ENCODE measurements at regions not wholly inside any gene's neighbourhood (a gene's known extent, or its start where the extent isn't known, plus 50 kb on each side); places are given as distances from the start of the nearest gene placed in this dataset.

- no peak overlapping the region for H3K27ac ChIP-seq
- intact Hi-C loops (cut with DNase I; ENCODE audit: low total_unique reads): no loop called here
- DNase-seq: no peak
- no peak overlapping the region for H3K4me3 ChIP-seq
- H3K27me3 ChIP-seq: no peaks in the 10 kb centered on the region
- H3K36me3 ChIP-seq (ENCODE audit: low read depth, missing control alignments): no peaks in the 10 kb centered on the region
- TF ChIP-seq CTCF (IDR thresholded peaks at IDR 0.05) (no peak), POLR2A (IDR thresholded peaks at IDR 0.05) (no peak)
- H3K4me1 ChIP-seq: no peaks in the 10 kb centered on the region
- no peaks in the 10 kb centered on the region for H3K9me3 ChIP-seq
- WGBS, 2 donors: 91 to 100% methylated on average over 2 of the region's 2 CpGs
Measured at GRCh38 chr11:116512841-116513240, 259.9 kb downstream of the BUD13 start.

GRCh38 chr11:116511684-116512083, 261.1 kb downstream of the BUD13 start:
- Histone ChIP-seq H3K9me3 (no peaks in the 10 kb centered on the region), H3K27me3 (no peaks in the 10 kb centered on the region), H3K4me1 (no peaks in the 10 kb centered on the region), H3K36me3 (ENCODE audit: low read depth, missing control alignments) (no peaks in the 10 kb centered on the region), H3K4me3 (no peak overlapping the region), H3K27ac (no peak overlapping the region)
- TF ChIP-seq CTCF (IDR thresholded peaks at IDR 0.05) (no peak), POLR2A (IDR thresholded peaks at IDR 0.05) (no peak)
- 91 to 100% methylated on average over 4 to 7 of the region's 7 CpGs for WGBS, 2 donors
- intact Hi-C loops (cut with DNase I; ENCODE audit: low total_unique reads): no loop called here
- no peak for DNase-seq

DNA sequence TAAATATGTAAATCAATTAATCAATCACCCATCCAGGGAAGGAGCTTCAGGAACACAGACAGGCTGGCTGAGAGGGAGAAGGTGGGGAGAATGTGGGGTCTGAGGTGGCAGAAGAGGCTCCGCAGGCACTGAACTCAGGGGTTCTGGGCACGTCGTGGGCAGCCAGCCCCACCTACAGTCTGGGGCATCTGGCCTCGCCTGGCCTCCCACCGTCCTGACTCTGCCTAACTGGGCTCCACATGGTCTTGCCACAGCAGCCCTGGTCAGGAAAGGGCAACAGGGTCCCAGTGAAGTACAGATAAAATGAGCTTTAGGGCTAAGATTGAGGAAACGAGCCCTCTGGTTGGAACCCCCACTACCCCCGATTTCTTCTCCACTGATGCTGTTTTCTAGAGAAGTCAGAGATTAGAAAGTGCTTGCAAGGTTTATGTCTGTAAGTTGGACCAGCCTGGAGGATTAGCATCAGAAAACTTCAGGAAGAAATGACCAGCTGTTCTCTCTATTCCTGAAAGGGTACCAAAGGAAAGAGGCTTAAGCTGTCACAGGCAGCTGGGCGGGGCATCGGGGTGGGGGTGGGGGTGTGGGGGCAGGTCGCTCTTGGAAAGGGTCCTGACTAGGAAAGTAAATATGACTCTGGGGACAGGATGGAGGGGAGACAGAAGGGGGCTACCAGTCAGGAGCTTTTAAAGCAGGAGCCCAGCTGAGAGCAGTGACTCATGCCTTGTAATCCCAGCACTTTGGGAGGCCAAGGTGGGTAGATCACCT, 261.7 kb downstream of the BUD13 start:
- no peak for DNase-seq
- Histone ChIP-seq H3K27me3 (no peaks in the 10 kb centered on the region), H3K4me1 (no peaks in the 10 kb centered on the region), H3K9me3 (no peaks in the 10 kb centered on the region), H3K27ac (no peak overlapping the region), H3K4me3 (no peak overlapping the region), H3K36me3 (ENCODE audit: low read depth, missing control alignments) (no peaks in the 10 kb centered on the region)
- no peak for TF ChIP-seq POLR2A (IDR thresholded peaks at IDR 0.05)
- TF ChIP-seq CTCF (IDR thresholded peaks at IDR 0.05): no peak
- 77 to 85% methylated on average over 9 to 10 of the region's 10 CpGs for WGBS, 2 donors
- intact Hi-C loops (cut with DNase I; ENCODE audit: low total_unique reads): no loop called here

- 67 to 88% methylated on average over 4 of the region's 4 CpGs for WGBS, 2 donors
- TF ChIP-seq POLR2A (IDR thresholded peaks at IDR 0.05) (no peak), CTCF (IDR thresholded peaks at IDR 0.05) (no peak)
- H3K9me3 ChIP-seq: no peaks in the 10 kb centered on the region
- intact Hi-C loops (cut with DNase I; ENCODE audit: low total_unique reads): no loop called here
- no peak overlapping the region for H3K4me3 ChIP-seq
- DNase-seq: no peak
- H3K4me1 ChIP-seq: no peaks in the 10 kb centered on the region
- H3K27me3 ChIP-seq: no peaks in the 10 kb centered on the region
- no peak overlapping the region for H3K27ac ChIP-seq
- no peaks in the 10 kb centered on the region for H3K36me3 ChIP-seq (ENCODE audit: low read depth, missing control alignments)
Measured at GRCh38 chr11:116510166-116510565, 262.6 kb downstream of the BUD13 start.

DNA sequence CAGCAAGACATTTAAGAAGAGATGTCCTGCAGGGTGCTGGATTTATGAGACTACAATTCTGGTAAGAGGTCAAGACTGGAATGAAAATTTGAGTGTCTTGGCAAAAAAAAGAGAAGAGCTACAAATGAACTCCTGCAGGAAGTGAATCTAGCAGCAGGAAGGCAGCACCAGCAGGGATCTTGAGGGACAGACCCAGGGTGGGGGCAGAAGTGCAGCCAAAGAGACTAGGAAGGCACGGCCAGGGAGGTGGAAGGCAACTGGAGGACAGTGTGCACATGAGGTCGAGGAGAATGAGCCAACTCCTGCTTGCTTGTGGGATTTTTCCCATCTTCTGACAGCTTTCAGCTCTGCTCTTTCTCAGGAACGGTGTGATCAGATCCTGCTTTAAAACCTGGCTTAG, 263.2 kb downstream of the BUD13 start:
- Histone ChIP-seq H3K27me3 (no peaks in the 10 kb centered on the region), H3K27ac (no peak overlapping the region), H3K9me3 (no peaks in the 10 kb centered on the region), H3K4me3 (no peak overlapping the region), H3K4me1 (no peaks in the 10 kb centered on the region), H3K36me3 (ENCODE audit: low read depth, missing control alignments) (no peaks in the 10 kb centered on the region)
- WGBS, 2 donors: 40 to 56% methylated on average over 3 of the region's 3 CpGs
- intact Hi-C loops (cut with DNase I; ENCODE audit: low total_unique reads): no loop called here
- no peak for DNase-seq
- TF ChIP-seq CTCF (IDR thresholded peaks at IDR 0.05) (no peak), POLR2A (IDR thresholded peaks at IDR 0.05) (no peak)
